Panc1 (cell line): ENCODE measurements at regions not wholly inside any gene's neighbourhood (a gene's known extent, or its start where the extent isn't known, plus 50 kb on each side); places are given as distances from the start of the nearest gene placed in this dataset.

ENCODE experiments used
- POLR2AphosphoS5 ChIP-seq: IDR thresholded peaks from 2 replicates; pipeline ENCODE4 v1.6.1; 2012; ENCODE audit warnings: mild to moderate bottlenecking, low read depth, low read length, moderate library complexity
- TF ChIP-seq, protein P1 (sequence below): fragments of 450-650 bp; IDR thresholded peaks from 2 replicates; pipeline ENCODE4 v1.5.1; 2017; ENCODE audit warnings: mild to moderate bottlenecking
- TF ChIP-seq, protein P2 (sequence below), 2 experiments: IDR thresholded peaks; 2 replicates each; pipeline ENCODE4 v1.6.1; 2011 to 2012; ENCODE audit warnings: low read depth in 2 of 2, control low read depth in 1 of 2, low read length in 1 of 2, mild to moderate bottlenecking in 1 of 2, moderate library complexity in 1 of 2; ENCODE audit not compliant: insufficient read depth in 1 of 2

- TF ChIP-seq, protein P1, sequence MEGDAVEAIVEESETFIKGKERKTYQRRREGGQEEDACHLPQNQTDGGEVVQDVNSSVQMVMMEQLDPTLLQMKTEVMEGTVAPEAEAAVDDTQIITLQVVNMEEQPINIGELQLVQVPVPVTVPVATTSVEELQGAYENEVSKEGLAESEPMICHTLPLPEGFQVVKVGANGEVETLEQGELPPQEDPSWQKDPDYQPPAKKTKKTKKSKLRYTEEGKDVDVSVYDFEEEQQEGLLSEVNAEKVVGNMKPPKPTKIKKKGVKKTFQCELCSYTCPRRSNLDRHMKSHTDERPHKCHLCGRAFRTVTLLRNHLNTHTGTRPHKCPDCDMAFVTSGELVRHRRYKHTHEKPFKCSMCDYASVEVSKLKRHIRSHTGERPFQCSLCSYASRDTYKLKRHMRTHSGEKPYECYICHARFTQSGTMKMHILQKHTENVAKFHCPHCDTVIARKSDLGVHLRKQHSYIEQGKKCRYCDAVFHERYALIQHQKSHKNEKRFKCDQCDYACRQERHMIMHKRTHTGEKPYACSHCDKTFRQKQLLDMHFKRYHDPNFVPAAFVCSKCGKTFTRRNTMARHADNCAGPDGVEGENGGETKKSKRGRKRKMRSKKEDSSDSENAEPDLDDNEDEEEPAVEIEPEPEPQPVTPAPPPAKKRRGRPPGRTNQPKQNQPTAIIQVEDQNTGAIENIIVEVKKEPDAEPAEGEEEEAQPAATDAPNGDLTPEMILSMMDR, result no peak
- no peak for TF ChIP-seq POLR2AphosphoS5
- TF ChIP-seq, protein P2, sequence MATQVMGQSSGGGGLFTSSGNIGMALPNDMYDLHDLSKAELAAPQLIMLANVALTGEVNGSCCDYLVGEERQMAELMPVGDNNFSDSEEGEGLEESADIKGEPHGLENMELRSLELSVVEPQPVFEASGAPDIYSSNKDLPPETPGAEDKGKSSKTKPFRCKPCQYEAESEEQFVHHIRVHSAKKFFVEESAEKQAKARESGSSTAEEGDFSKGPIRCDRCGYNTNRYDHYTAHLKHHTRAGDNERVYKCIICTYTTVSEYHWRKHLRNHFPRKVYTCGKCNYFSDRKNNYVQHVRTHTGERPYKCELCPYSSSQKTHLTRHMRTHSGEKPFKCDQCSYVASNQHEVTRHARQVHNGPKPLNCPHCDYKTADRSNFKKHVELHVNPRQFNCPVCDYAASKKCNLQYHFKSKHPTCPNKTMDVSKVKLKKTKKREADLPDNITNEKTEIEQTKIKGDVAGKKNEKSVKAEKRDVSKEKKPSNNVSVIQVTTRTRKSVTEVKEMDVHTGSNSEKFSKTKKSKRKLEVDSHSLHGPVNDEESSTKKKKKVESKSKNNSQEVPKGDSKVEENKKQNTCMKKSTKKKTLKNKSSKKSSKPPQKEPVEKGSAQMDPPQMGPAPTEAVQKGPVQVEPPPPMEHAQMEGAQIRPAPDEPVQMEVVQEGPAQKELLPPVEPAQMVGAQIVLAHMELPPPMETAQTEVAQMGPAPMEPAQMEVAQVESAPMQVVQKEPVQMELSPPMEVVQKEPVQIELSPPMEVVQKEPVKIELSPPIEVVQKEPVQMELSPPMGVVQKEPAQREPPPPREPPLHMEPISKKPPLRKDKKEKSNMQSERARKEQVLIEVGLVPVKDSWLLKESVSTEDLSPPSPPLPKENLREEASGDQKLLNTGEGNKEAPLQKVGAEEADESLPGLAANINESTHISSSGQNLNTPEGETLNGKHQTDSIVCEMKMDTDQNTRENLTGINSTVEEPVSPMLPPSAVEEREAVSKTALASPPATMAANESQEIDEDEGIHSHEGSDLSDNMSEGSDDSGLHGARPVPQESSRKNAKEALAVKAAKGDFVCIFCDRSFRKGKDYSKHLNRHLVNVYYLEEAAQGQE (IDR thresholded peaks at IDR 0.05; ENCODE audit: insufficient read depth in 1 of 2, low read depth in 2 of 2, low read length in 1 of 2), result no peak
These were observed 996.0 kb downstream of the OTOL1 start for GRCh38 chr3:162492446-162493081.
